Fibroblast of pulmonary artery (primary cell): ENCODE measurements at regions not wholly inside any gene's neighbourhood (a gene's known extent, or its start where the extent isn't known, plus 50 kb on each side); places are given as distances from the start of the nearest gene placed in this dataset.

Experiments
- DNase-seq: peaks from one replicate; pipeline ENCODE4 v3.0.0-alpha.2; 2010; ENCODE audit warnings: low read depth
- H3K4me3 ChIP-seq: replicated peaks from 2 replicates; pipeline ENCODE4 v1.5.1; 2011; ENCODE audit warnings: low read depth, mild to moderate bottlenecking, control low read depth, low read length, moderate library complexity
- TF ChIP-seq, protein P1 (sequence below): IDR thresholded peaks from 2 replicates; pipeline ENCODE4 v1.5.1; 2011; ENCODE audit warnings: mild to moderate bottlenecking, control low read depth, low read length, inconsistent platforms; ENCODE audit errors: missing control alignments

DNA sequence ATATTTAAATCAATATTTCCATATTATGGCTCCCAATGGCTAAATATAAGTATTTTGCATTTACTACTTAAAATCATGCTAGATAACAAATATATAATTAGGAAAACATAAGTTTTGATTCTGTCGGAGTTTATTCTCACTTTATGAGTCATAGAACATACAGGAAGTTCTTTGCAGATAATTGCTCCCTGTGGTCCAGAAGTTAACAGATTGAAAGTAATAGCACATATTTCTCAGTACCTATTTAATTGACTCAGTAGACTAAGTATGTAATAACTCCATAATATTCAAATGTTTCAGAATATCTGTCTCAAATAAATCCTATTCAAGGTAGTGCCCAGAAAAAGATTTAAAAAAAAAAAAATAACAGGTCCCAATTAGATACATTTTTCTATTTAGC lies 806.0 kb upstream of the ATXN7L3B start:
- no peak overlapping the region for H3K4me3 ChIP-seq
- TF ChIP-seq, protein P1, sequence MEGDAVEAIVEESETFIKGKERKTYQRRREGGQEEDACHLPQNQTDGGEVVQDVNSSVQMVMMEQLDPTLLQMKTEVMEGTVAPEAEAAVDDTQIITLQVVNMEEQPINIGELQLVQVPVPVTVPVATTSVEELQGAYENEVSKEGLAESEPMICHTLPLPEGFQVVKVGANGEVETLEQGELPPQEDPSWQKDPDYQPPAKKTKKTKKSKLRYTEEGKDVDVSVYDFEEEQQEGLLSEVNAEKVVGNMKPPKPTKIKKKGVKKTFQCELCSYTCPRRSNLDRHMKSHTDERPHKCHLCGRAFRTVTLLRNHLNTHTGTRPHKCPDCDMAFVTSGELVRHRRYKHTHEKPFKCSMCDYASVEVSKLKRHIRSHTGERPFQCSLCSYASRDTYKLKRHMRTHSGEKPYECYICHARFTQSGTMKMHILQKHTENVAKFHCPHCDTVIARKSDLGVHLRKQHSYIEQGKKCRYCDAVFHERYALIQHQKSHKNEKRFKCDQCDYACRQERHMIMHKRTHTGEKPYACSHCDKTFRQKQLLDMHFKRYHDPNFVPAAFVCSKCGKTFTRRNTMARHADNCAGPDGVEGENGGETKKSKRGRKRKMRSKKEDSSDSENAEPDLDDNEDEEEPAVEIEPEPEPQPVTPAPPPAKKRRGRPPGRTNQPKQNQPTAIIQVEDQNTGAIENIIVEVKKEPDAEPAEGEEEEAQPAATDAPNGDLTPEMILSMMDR = no peak
- no peak for DNase-seq

DNA sequence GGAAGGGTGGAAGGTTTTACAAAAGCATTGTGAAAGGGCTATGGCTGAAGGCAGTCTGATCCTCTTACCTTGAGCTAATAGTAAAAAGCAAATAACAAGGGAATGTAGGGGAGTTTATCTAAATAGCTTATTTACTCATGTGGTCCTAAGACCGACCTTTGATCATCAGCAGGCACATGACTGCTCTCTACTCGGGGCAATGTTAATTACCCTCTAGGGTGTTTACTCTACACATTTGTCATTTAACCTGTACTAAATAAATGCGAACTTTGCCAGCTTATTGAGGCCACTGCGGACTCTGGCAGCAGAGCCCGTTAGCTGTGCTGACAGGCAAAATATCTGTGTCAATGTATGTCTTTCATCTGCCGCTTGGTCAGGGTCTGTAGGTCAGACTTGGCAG lies 768.3 kb upstream of the ATXN7L3B start:
- no peak overlapping the region for H3K4me3 ChIP-seq
- TF ChIP-seq, protein P1 = no peak

DNA sequence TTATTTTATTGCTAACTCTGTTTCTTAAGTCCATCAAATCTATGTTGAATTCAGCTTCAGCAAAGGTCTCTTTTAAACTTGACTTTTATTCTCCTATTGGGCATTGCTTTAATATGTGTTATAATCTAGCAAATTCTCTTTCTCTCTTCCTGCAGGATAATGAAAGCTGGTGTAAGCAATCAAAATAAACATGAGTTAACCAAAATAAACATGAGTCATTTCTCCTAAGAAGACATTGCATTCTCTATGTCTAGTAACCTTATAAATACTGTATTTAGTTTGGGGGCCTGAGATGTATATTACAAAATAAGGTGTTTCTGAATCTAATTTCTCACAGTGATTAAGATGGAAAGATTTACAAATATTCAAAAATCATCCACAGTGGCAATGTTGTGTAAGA lies 739.1 kb upstream of the ATXN7L3B start:
- no peak overlapping the region for H3K4me3 ChIP-seq
- TF ChIP-seq, protein P1 = no peak
- no peak for DNase-seq

More for the DNA sequence above, 768.3 kb upstream of the ATXN7L3B start:
- no peak for DNase-seq

DNA sequence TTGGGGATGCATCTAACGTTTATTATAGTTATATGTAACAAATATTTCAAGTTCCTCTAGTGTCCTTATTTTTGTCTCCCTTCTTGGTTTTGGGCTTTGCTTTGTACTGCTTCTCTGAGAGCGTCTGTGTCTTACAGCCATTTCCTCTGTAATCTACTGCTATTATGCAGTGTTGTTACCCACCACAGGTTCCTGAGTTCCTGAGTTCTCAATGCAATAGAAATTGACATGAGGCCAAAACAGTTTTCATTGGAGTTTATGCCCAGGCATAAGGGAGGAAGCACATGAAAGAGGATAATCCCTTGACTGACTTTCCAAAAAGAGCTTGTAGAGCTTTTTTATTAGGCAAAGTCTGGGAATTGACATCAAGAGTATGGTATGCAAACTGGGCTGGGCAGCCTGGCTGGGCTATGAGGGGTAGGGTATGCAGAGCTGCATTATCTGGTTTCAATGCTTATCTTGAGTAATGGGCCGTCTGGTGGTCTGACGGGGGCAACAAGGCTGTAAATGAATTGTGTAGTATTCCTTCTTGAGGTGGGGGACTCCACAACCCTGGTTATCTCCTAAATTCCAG lies 722.5 kb upstream of the ATXN7L3B start:
- H3K4me3 ChIP-seq = no peak overlapping the region
- DNase-seq = no peak
- TF ChIP-seq, protein P1 = no peak

DNA sequence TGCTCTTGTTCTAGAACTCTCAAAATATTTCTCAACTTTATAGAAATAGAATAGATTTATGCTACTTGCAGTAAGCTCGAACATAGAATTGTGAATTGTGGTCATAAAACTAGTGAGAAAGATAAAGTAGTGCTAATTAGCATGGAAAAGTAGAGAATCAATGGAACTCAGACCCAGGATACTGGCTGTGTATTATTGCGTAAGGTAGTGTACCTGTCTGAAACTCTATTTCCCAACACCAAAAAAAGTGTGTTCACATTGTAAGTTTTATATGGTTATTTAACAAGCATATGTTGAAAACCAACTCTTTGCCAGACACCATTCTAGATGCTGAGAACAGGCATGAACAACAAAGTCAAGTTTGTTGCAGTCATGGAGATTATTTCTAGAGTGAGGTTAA lies 720.5 kb upstream of the ATXN7L3B start:
- H3K4me3 ChIP-seq = no peak overlapping the region
- no peak for DNase-seq
- TF ChIP-seq, protein P1 = no peak

DNA sequence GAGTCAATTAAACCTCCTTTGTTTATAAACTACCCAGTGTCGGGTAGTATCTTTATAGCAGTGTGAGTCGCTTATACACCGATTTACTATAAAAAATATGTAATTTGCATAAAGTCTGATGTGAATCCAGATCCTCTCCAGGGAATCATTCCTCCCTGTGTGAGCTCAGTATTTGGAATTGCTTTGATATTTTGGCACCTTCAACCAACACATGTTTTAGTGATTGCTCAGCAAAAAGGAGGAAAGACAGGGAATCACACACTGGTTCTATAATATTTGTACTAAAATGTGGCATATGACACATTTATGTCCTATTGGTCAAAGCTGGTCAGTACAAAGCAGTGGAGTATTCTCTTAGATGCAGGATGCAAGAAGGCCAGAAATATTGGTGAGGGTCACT lies 703.9 kb upstream of the ATXN7L3B start:
- TF ChIP-seq, protein P1 = no peak
- no peak for DNase-seq

DNA sequence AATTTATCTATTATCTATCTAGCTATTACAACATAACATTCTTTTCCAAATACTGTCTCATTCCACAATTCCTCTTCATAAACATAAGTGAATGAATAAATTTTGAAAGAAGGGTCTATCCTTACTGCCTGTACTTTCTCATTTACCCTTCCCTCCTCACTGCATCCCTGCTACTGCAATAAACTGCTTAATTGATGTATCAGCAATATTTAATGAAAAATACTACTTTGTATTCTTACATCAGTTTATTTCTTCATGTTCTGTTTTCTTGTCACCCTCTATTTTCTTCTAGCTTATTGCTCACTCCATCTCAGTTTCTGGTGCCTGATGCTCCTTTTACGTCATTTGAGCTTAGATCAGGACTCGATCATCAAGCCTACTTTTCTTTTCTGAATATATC lies 695.7 kb upstream of the ATXN7L3B start:
- DNase-seq = no peak
- TF ChIP-seq, protein P1 = no peak
- H3K4me3 ChIP-seq = no peak overlapping the region

More for the DNA sequence above, 703.9 kb upstream of the ATXN7L3B start:
- no peak overlapping the region for H3K4me3 ChIP-seq
